GM12873 (cell line): ENCODE measurements at regions not wholly inside any gene's neighbourhood (a gene's known extent, or its start where the extent isn't known, plus 50 kb on each side); places are given as distances from the start of the nearest gene placed in this dataset.

Source experiments
- TF ChIP-seq, protein P1 (sequence below): IDR thresholded peaks from 2 replicates; pipeline ENCODE4 v1.5.1; 2012; ENCODE audit warnings: low read depth, mild to moderate bottlenecking, moderate library complexity, low read length, control low read depth; ENCODE audit not compliant: insufficient read depth; ENCODE audit errors: missing control alignments

GRCh38 chr16:59826767-59827166, 1092.7 kb upstream of the GOT2 start:
- TF ChIP-seq, protein P1, sequence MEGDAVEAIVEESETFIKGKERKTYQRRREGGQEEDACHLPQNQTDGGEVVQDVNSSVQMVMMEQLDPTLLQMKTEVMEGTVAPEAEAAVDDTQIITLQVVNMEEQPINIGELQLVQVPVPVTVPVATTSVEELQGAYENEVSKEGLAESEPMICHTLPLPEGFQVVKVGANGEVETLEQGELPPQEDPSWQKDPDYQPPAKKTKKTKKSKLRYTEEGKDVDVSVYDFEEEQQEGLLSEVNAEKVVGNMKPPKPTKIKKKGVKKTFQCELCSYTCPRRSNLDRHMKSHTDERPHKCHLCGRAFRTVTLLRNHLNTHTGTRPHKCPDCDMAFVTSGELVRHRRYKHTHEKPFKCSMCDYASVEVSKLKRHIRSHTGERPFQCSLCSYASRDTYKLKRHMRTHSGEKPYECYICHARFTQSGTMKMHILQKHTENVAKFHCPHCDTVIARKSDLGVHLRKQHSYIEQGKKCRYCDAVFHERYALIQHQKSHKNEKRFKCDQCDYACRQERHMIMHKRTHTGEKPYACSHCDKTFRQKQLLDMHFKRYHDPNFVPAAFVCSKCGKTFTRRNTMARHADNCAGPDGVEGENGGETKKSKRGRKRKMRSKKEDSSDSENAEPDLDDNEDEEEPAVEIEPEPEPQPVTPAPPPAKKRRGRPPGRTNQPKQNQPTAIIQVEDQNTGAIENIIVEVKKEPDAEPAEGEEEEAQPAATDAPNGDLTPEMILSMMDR: no peak

DNA sequence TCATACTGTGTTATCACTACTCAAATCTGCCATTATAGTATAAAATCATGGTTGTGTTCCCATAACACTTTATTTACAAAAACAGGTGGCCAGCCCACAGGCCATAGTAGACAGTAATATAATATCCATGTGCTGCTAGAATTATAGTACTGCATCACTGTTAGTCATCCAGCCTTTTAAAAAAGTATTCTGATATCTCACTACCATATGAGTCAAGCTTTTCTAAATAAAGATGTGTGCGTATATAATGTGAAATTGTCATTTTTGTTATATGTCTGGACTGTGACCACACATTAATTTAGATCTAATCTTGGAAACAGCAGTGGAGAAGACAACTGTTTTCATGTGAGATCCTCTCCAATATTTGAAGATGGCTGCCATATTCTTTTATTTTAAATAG, 1049.1 kb upstream of the GOT2 start:
- TF ChIP-seq, protein P1: no peak

DNA sequence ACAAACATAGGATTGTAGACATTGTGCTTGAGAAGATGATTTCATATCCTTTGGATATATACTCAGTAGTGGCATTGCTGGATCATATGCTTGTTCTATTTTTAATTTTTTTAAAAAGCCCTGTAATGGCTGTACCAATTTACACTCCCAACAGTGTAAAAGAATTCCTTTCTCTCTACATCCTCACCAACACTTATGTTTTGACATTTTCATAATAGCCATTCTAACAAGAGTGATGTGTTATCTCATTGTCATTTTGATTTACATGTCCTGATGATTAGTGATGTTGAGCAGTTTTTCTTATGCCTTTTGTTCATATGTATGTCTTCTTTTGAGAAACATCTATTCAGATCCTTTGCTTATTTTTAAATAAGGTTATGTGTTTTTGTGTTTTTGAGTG, 1039.2 kb upstream of the GOT2 start:
- TF ChIP-seq, protein P1: no peak

- TF ChIP-seq, protein P1: no peak
Measured at GRCh38 chr16:59759296-59759695, 1025.2 kb upstream of the GOT2 start.

DNA sequence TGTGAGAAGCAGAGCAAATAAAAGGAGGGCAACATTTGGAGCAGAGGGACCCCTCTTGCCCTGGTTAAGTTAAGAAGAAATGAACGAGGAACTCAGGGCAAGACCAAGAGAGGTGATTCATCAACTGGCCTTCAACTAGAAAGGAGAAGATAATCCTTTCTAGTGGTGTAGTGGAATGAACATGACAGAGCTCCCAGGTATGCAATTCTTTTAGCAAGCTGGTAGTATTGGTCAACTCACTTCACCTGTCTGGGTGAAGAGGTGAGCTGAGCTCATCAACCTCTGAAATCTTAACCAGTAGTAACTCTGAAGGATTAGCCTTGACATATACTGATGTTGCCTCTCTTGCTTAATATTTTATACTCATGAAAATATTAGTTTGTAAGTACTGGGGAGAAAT, 1024.7 kb upstream of the GOT2 start:
- TF ChIP-seq, protein P1: no peak

GRCh38 chr16:59754854-59755253, 1020.7 kb upstream of the GOT2 start:
- TF ChIP-seq, protein P1: no peak

GRCh38 chr16:59749662-59750336, 1015.7 kb upstream of the GOT2 start:
- TF ChIP-seq, protein P1: no peak
